ENCODE measurements at regions not wholly inside any gene's neighbourhood (a gene's known extent, or its start where the extent isn't known, plus 50 kb on each side); places are given as distances from the start of the nearest gene placed in this dataset.

- H3K27me3 ChIP-seq, result no peaks in the 10 kb centered on the region
- TF ChIP-seq POLR2A (IDR thresholded peaks at IDR 0.05) (no peak), CTCF (IDR thresholded peaks at IDR 0.05) (no peak)
- 48 to 85% (median 68%) methylated on average over 3 of the region's 3 CpGs for WGBS, 4 donors
- H3K27ac ChIP-seq, result no peak overlapping the region
- no peaks in the 10 kb centered on the region for H3K9me3 ChIP-seq (replicated peaks in 1 of 3)
- DNase-seq, result no peak
- H3K4me1 ChIP-seq (replicated peaks in 1 of 2), result no peaks in the 10 kb centered on the region
- H3K36me3 ChIP-seq (replicated peaks in 1 of 2), result no peaks in the 10 kb centered on the region
- intact Hi-C loops (cut with DNase I), result no loop called here
- H3K4me3 ChIP-seq, result no peak overlapping the region
Measured at GRCh38 chr5:15371184-15371583, 128.8 kb upstream of the FBXL7 start.

- Histone ChIP-seq H3K4me3 (no peak overlapping the region), H3K4me1 (replicated peaks in 1 of 2) (no peaks in the 10 kb centered on the region), H3K36me3 (replicated peaks in 1 of 2) (no peaks in the 10 kb centered on the region), H3K27me3 (no peaks in the 10 kb centered on the region), H3K27ac (no peak overlapping the region), H3K9me3 (replicated peaks in 1 of 3) (no peaks in the 10 kb centered on the region)
- TF ChIP-seq CTCF (IDR thresholded peaks at IDR 0.05) (no peak), POLR2A (IDR thresholded peaks at IDR 0.05) (no peak)
- DNase-seq, result no peak
- WGBS, 4 donors, result 79 to 93% (median 84%) methylated on average over 2 of the region's 2 CpGs
- intact Hi-C loops (cut with DNase I), result no loop called here
Measured at GRCh38 chr5:15368835-15369234, 131.1 kb upstream of the FBXL7 start.

GRCh38 chr5:15367489-15367888 lies 132.5 kb upstream of the FBXL7 start:
- no peaks in the 10 kb centered on the region for H3K36me3 ChIP-seq (replicated peaks in 1 of 2)
- TF ChIP-seq CTCF (IDR thresholded peaks at IDR 0.05) (no peak), POLR2A (IDR thresholded peaks at IDR 0.05) (no peak)
- intact Hi-C loops (cut with DNase I), result no loop called here
- no peak overlapping the region for H3K4me3 ChIP-seq
- H3K27me3 ChIP-seq, result no peaks in the 10 kb centered on the region
- no peaks in the 10 kb centered on the region for H3K4me1 ChIP-seq (replicated peaks in 1 of 2)
- H3K27ac ChIP-seq, result peak overlapping the region in 1 of 5 donors; percentile 14
- no peaks in the 10 kb centered on the region for H3K9me3 ChIP-seq (replicated peaks in 1 of 3)
- WGBS, 4 donors, result 92 to 96% (median 95%) methylated on average over 3 of the region's 3 CpGs
- DNase-seq, result no peak

GRCh38 chr5:15366676-15367391 lies 133.1 kb upstream of the FBXL7 start:
- TF ChIP-seq CTCF (IDR thresholded peaks at IDR 0.05) (no peak), POLR2A (IDR thresholded peaks at IDR 0.05) (no peak)
- Histone ChIP-seq H3K36me3 (replicated peaks in 1 of 2) (no peaks in the 10 kb centered on the region), H3K9me3 (replicated peaks in 1 of 3) (no peaks in the 10 kb centered on the region), H3K27ac (peak overlapping the region in 2 of 5 donors; percentile 15 to 32), H3K27me3 (no peaks in the 10 kb centered on the region), H3K4me3 (no peak overlapping the region), H3K4me1 (replicated peaks in 1 of 2) (no peaks in the 10 kb centered on the region)
- intact Hi-C loops (cut with DNase I), result no loop called here
- DNase-seq, result no peak
- WGBS, 4 donors, result 45 to 52% (median 49%) methylated on average over 6 of the region's 6 CpGs
